Stimulated activated CD8-positive, alpha-beta memory T cell treated with anti-CD3 and anti-CD28 coated beads, Interleukin-12 subunit alpha, Interleukin-12 subunit beta, amount 100 ng/mL, for 4 hours (primary cell): ENCODE measurements at regions not wholly inside any gene's neighbourhood (a gene's known extent, or its start where the extent isn't known, plus 50 kb on each side); places are given as distances from the start of the nearest gene placed in this dataset.

Experiments
- DNase-seq: peaks from one replicate; pipeline ENCODE4 v3.0.0-alpha.2; 2020; ENCODE audit warnings: low read depth

GRCh38 chr21:35843911-35844667 lies 216.2 kb downstream of the SETD4 start:
- no peak for DNase-seq

GRCh38 chr21:35840949-35841348 lies 219.4 kb downstream of the SETD4 start:
- no peak for DNase-seq

- DNase-seq: no peak
Observed at GRCh38 chr21:35840197-35840799, 220.0 kb downstream of the SETD4 start.

- no peak for DNase-seq
Observed at GRCh38 chr21:35838987-35839763, 221.2 kb downstream of the SETD4 start.

- DNase-seq: no peak
Observed at GRCh38 chr21:35838350-35838749, 222.0 kb downstream of the SETD4 start.

- DNase-seq: no peak
Observed at GRCh38 chr21:35833991-35834390, 226.3 kb downstream of the SETD4 start.

- DNase-seq: no peak
Observed at GRCh38 chr21:35833388-35833787, 226.9 kb downstream of the SETD4 start.

- no peak for DNase-seq
Observed at GRCh38 chr21:35831230-35831629, 229.1 kb downstream of the SETD4 start.

GRCh38 chr21:35829067-35829466 lies 231.3 kb downstream of the SETD4 start:
- no peak for DNase-seq

GRCh38 chr21:35828161-35828560 lies 232.2 kb downstream of the SETD4 start:
- DNase-seq: no peak

GRCh38 chr21:35827004-35827403 lies 233.3 kb downstream of the SETD4 start:
- no peak for DNase-seq

GRCh38 chr21:35825370-35826353 lies 234.7 kb downstream of the SETD4 start:
- DNase-seq: no peak

GRCh38 chr21:35824136-35824535 lies 236.2 kb downstream of the SETD4 start:
- no peak for DNase-seq

- no peak for DNase-seq
Observed at GRCh38 chr21:35819134-35819533, 241.2 kb downstream of the SETD4 start.

- no peak for DNase-seq
Observed at GRCh38 chr21:35818597-35818996, 241.7 kb downstream of the SETD4 start.

GRCh38 chr21:35814858-35815619 lies 245.3 kb downstream of the SETD4 start:
- DNase-seq: no peak

GRCh38 chr21:35812679-35813078 lies 247.6 kb downstream of the SETD4 start:
- no peak for DNase-seq

GRCh38 chr21:35811191-35811806 lies 249.0 kb downstream of the SETD4 start:
- DNase-seq: no peak

- no peak for DNase-seq
Observed at GRCh38 chr21:35810431-35810970, 249.8 kb downstream of the SETD4 start.

GRCh38 chr21:35801391-35801790 lies 258.9 kb downstream of the SETD4 start:
- DNase-seq: no peak
